ENCODE measurements at regions not wholly inside any gene's neighbourhood (a gene's known extent, or its start where the extent isn't known, plus 50 kb on each side); places are given as distances from the start of the nearest gene placed in this dataset.

DNA sequence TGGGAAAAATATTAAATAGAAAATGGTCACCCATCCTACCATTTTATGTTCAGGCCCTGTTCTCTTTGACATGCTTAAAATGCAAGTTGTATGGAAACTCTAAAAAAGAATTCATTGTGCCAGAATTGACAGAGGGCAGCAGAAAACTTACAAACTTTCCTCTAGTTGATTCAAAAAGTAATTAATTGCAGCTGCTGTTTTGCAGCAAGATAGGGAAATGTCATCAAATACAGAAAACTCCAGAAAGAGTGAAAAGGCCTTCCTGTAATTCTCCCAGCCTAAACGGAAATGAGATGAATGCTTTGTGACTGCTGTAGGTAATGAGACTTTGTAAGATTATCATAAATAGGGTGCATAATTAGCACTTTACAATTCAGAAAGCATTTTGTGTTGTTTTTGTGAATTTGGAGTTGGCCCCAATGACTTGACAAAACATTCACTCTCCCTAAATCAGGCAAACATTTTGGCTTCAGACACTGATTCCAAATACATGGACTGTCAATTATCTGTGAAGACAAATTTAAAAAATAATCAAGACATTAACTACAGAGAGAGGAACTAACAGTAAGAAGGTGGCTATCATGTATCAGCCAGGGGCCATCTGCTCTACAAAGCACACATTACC, 861.8 kb downstream of the SQOR start:
- H3K27ac ChIP-seq (ENCODE audit: low read depth, low read length): no peak overlapping the region
- H2AK5ac ChIP-seq (ENCODE audit: low read depth, low read length): no peak overlapping the region
- POLR2A ChIA-PET (ENCODE audit: partially characterized antibody): no interaction called here
- no peaks in the 10 kb centered on the region for H4K20me1 ChIP-seq (replicated peaks in 1 of 2; ENCODE audit: control insufficient read depth in 1 of 2, insufficient read depth in 2 of 2, low read length in 2 of 2)
- no peak overlapping the region for H3K56ac ChIP-seq (replicated peaks; ENCODE audit: insufficient read length, low read depth, low read length)
- no peaks in the 10 kb centered on the region for H3K9me3 ChIP-seq (ENCODE audit: insufficient read depth in 2 of 2, low read depth in 1 of 2, low read length in 1 of 2)
- H3K79me2 ChIP-seq (ENCODE audit: control insufficient read depth in 1 of 2, insufficient read depth in 2 of 2, low read length in 2 of 2): no peaks in the 10 kb centered on the region
- CTCF ChIA-PET (ENCODE audit: partially characterized antibody): interaction anchor here (1.4 to 2.2 kb wide), 2 partner anchors 184 to 187 kb away, joined by 5 to 6 read pairs; no protein-coding TSS in a partner anchor
- no peak overlapping the region for H2BK12ac ChIP-seq (ENCODE audit: low read depth, low read length)
- H3K18ac ChIP-seq (ENCODE audit: extremely low read depth, low read length): no peak overlapping the region
- H4K5ac ChIP-seq (ENCODE audit: insufficient read length, low read depth, low read length): no peak overlapping the region
- no peaks in the 10 kb centered on the region for H3K4me1 ChIP-seq (replicated peaks in 1 of 4; ENCODE audit: control insufficient read depth in 3 of 4, insufficient read depth in 4 of 4, low read length in 3 of 4)
- H3K4me3 ChIP-seq (ENCODE audit: extremely low read depth in 1 of 4, insufficient read depth in 2 of 4, low read depth in 3 of 4, low read length in 4 of 4): no peak overlapping the region
- no peak overlapping the region for H4K8ac ChIP-seq (ENCODE audit: extremely low read depth, insufficient read depth, low read length)
- H3K23ac ChIP-seq (ENCODE audit: insufficient read length): no peak overlapping the region
- H3K79me1 ChIP-seq (ENCODE audit: low read depth, low read length): no peaks in the 10 kb centered on the region
- H3K9ac ChIP-seq (replicated peaks in 1 of 4; ENCODE audit: extremely low read depth in 1 of 4, low read depth in 3 of 4, low read length in 3 of 4): peak overlapping the region in 1 of 4 experiments; percentile 13; a peak in 1 of 7 replicates
- no peak overlapping the region for H2BK20ac ChIP-seq (ENCODE audit: low read length)
- DNase-seq (ENCODE audit: low read depth in 1 of 2, low spot score in 2 of 2): no peak
- no peak overlapping the region for H2BK15ac ChIP-seq (ENCODE audit: low read length)
- H3K4ac ChIP-seq (replicated peaks; ENCODE audit: insufficient read length, low read depth, low read length): no peak overlapping the region
- H2AFZ ChIP-seq (ENCODE audit: low read length): peak overlapping the region; percentile 41; the same call in 1 of the 2 replicates
- no peaks in the 10 kb centered on the region for H3K23me2 ChIP-seq (ENCODE audit: low read depth, low read length)
- H3K27me3 ChIP-seq (replicated peaks in 1 of 4; ENCODE audit: control insufficient read depth in 3 of 4, extremely low read depth in 1 of 4, insufficient read depth in 3 of 4, low read length in 3 of 4): no peaks in the 10 kb centered on the region
- no peak overlapping the region for H3K4me2 ChIP-seq (ENCODE audit: insufficient read depth in 1 of 2, low read depth in 2 of 2, low read length in 2 of 2)
- 67% methylated on average over 1 of the region's 1 CpG; no CpG with 5 or more reads in 1 of the 2 experiments for WGBS, 2 experiments (ENCODE audit: extremely low coverage in 1 of 2, insufficient coverage in 1 of 2, insufficient read length in 1 of 2, insufficient replicate concordance in 2 of 2, low coverage in 1 of 2, low lambda C conversion rate in 2 of 2, missing lambda C conversion rate in 1 of 2)
- no peak for FAIRE-seq
- H3K14ac ChIP-seq (ENCODE audit: insufficient read length): no peak overlapping the region
- H3K36me3 ChIP-seq (ENCODE audit: control insufficient read depth in 2 of 4, insufficient read depth in 4 of 4, low read length in 3 of 4): no peaks in the 10 kb centered on the region
- no peak overlapping the region for H4K91ac ChIP-seq (replicated peaks; ENCODE audit: insufficient read length, low read length)
- H2BK120ac ChIP-seq (replicated peaks; ENCODE audit: low read depth, low read length): no peak overlapping the region
- no peak overlapping the region for H2BK5ac ChIP-seq (ENCODE audit: low read depth, low read length)
- TF ChIP-seq CBX8 (IDR thresholded peaks at IDR 0.05; ENCODE audit: borderline replicate concordance, low read depth, low read length): no peak
- no peak for TF ChIP-seq EGR1 (IDR thresholded peaks at IDR 0.05; ENCODE audit: borderline replicate concordance, low read depth, low read length)
- no peak for TF ChIP-seq TEAD4 (IDR thresholded peaks at IDR 0.05; ENCODE audit: low read depth, low read length)
- no peak for TF ChIP-seq SP1 (IDR thresholded peaks at IDR 0.05; ENCODE audit: low read depth, low read length)
- no peak for TF ChIP-seq TAF7 (optimal IDR thresholded peaks at IDR 0.05; ENCODE audit: borderline replicate concordance, low read depth, low read length)

All from H1 (cell line).